Fibroblast of lung (primary cell): ENCODE measurements at regions not wholly inside any gene's neighbourhood (a gene's known extent, or its start where the extent isn't known, plus 50 kb on each side); places are given as distances from the start of the nearest gene placed in this dataset.

ENCODE experiments used
- DNase-seq, 2 donors: peaks; one replicate each; pipeline versions ENCODE4 v3.0.0 to v3.0.0-alpha.2; 2010; ENCODE audit warnings: low read depth in 2 of 2
- H2AFZ ChIP-seq: 2 replicates; pipeline ENCODE4 v1.5.1; 2012; ENCODE audit warnings: low read length, control low read depth, inconsistent platforms
- H3K27ac ChIP-seq: 2 replicates; pipeline ENCODE4 v1.5.1; 2011; ENCODE audit warnings: low read length, control low read depth; ENCODE audit not compliant: insufficient read depth
- H3K27me3 ChIP-seq: 2 replicates; pipeline ENCODE4 v1.5.1; 2011; ENCODE audit warnings: mild to moderate bottlenecking, low read length; ENCODE audit not compliant: control insufficient read depth, insufficient read depth
- H3K36me3 ChIP-seq: 2 replicates; pipeline ENCODE4 v1.5.1; 2011; ENCODE audit warnings: low read length; ENCODE audit not compliant: control insufficient read depth, insufficient read depth
- H3K4me1 ChIP-seq: 2 replicates; pipeline ENCODE4 v1.5.1; 2011; ENCODE audit warnings: low read length; ENCODE audit not compliant: control insufficient read depth, insufficient read depth; ENCODE audit errors: extremely low read depth
- H3K4me2 ChIP-seq: 2 replicates; pipeline ENCODE4 v1.5.1; 2011; ENCODE audit warnings: low read length, control low read depth; ENCODE audit not compliant: insufficient read depth; ENCODE audit errors: extremely low read depth
- H3K4me3 ChIP-seq, 4 experiments: fragments of 200-600 bp in 1 of 4; sonication (generic) in 1 of 4; replicated peaks in 1 of 4; 2 replicates each; pipeline ENCODE4 v1.5.1; 2011 to 2016; ENCODE audit warnings: low read length in 4 of 4, low read depth in 3 of 4, mild to moderate bottlenecking in 3 of 4, control low read depth in 2 of 4, inconsistent platforms in 1 of 4, mixed read lengths in 1 of 4; ENCODE audit not compliant: insufficient read depth in 1 of 4; ENCODE audit errors: control extremely low read depth in 1 of 4
- H3K79me2 ChIP-seq: 2 replicates; pipeline ENCODE4 v1.5.1; 2012; ENCODE audit warnings: mild to moderate bottlenecking, low read length, inconsistent platforms; ENCODE audit not compliant: control insufficient read depth, insufficient read depth
- H3K9ac ChIP-seq: 2 replicates; pipeline ENCODE4 v1.5.1; 2011; ENCODE audit warnings: mild to moderate bottlenecking, low read length, control low read depth; ENCODE audit not compliant: insufficient read depth
- H3K9me3 ChIP-seq: 2 replicates; pipeline ENCODE4 v1.5.1; 2012; ENCODE audit warnings: low read depth, low read length; ENCODE audit not compliant: control insufficient read depth, insufficient read depth
- H4K20me1 ChIP-seq: 2 replicates; pipeline ENCODE4 v1.5.1; 2011; ENCODE audit warnings: low read length; ENCODE audit not compliant: control insufficient read depth, insufficient read depth; ENCODE audit errors: extremely low read depth
- EZH2 ChIP-seq: IDR thresholded peaks from 2 replicates; pipeline ENCODE4 v1.5.1; 2012; ENCODE audit warnings: low read length, control low read depth, mild to moderate bottlenecking; ENCODE audit errors: missing control alignments
- TF ChIP-seq, protein P1 (sequence below), 2 donors: IDR thresholded peaks in 1 of 2; conservative IDR thresholded peaks in 1 of 2; 1 replicate in 1 of 2; 2 replicates in 1 of 2; pipeline ENCODE4 v1.5.1; 2011 to 2012; ENCODE audit warnings: low read length in 2 of 2, control low read depth in 1 of 2, inconsistent platforms in 1 of 2, low read depth in 1 of 2, mild to moderate bottlenecking in 1 of 2

DNA sequence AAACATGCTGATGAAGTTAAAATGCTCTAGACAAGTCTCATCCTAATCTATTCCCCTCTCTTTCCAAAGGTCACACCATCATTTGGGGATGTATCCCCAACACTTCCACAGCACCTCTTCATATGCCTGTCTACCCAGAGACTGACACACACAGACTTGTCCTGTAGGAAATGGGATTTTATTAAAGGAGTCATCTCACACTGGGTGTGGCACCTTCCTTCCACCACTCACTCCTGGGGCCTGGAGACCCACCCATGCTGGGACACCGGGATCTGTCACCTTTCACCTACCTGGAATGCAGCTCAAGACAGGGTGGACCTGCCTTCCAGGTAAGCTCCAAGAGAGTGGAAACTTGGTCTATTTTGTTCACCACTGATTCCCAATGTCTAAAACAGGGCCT is 99.4 kb upstream of the HAND1 start:
- Histone ChIP-seq H4K20me1 (no peaks in the 10 kb centered on the region), H2AFZ (no peak overlapping the region), H3K27me3 (peaks cover 14% of the 10 kb centered on the region), H3K4me1 (no peaks in the 10 kb centered on the region), H3K9ac (no peak overlapping the region), H3K4me3 (no peak overlapping the region), H3K36me3 (no peaks in the 10 kb centered on the region), H3K79me2 (no peaks in the 10 kb centered on the region), H3K4me2 (no peak overlapping the region), H3K27ac (no peak overlapping the region), H3K9me3 (no peaks in the 10 kb centered on the region)
- DNase-seq: no peak
- TF ChIP-seq, protein P1, sequence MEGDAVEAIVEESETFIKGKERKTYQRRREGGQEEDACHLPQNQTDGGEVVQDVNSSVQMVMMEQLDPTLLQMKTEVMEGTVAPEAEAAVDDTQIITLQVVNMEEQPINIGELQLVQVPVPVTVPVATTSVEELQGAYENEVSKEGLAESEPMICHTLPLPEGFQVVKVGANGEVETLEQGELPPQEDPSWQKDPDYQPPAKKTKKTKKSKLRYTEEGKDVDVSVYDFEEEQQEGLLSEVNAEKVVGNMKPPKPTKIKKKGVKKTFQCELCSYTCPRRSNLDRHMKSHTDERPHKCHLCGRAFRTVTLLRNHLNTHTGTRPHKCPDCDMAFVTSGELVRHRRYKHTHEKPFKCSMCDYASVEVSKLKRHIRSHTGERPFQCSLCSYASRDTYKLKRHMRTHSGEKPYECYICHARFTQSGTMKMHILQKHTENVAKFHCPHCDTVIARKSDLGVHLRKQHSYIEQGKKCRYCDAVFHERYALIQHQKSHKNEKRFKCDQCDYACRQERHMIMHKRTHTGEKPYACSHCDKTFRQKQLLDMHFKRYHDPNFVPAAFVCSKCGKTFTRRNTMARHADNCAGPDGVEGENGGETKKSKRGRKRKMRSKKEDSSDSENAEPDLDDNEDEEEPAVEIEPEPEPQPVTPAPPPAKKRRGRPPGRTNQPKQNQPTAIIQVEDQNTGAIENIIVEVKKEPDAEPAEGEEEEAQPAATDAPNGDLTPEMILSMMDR (conservative IDR thresholded peaks at IDR 0.05 in 1 of 2, IDR thresholded peaks at IDR 0.05 in 1 of 2; ENCODE audit: low read depth in 1 of 2, low read length in 2 of 2): no peak
- no peak for TF ChIP-seq EZH2

DNA sequence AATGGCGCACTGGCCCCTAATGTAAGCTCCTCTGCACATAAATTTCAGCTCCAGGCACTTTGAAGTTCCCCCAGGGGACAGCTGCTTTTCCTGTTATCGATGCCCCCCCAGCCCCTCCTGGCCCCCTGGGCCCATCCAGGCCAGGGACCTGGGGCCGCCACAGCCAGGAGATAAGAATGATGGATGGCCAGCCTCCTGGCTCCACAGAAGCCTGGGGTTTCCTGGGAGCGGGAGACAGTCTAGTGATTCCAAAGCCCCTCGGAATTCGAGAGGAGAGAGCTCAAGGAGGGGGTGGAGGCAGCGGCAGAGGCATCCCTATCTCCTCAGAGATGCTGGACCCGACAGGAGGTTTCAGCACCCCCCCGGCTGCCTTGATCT is 98.4 kb upstream of the HAND1 start:
- Histone ChIP-seq H3K9me3 (no peaks in the 10 kb centered on the region), H2AFZ (no peak overlapping the region), H4K20me1 (no peaks in the 10 kb centered on the region), H3K9ac (no peak overlapping the region), H3K27ac (no peak overlapping the region), H3K4me3 (no peak overlapping the region), H3K4me1 (no peaks in the 10 kb centered on the region), H3K27me3 (peaks cover 14% of the 10 kb centered on the region), H3K36me3 (no peaks in the 10 kb centered on the region), H3K79me2 (no peaks in the 10 kb centered on the region), H3K4me2 (no peak overlapping the region)
- no peak for DNase-seq
- TF ChIP-seq, protein P1 (conservative IDR thresholded peaks at IDR 0.05 in 1 of 2, IDR thresholded peaks at IDR 0.05 in 1 of 2; ENCODE audit: low read depth in 1 of 2, low read length in 2 of 2): no peak
- no peak for TF ChIP-seq EZH2

DNA sequence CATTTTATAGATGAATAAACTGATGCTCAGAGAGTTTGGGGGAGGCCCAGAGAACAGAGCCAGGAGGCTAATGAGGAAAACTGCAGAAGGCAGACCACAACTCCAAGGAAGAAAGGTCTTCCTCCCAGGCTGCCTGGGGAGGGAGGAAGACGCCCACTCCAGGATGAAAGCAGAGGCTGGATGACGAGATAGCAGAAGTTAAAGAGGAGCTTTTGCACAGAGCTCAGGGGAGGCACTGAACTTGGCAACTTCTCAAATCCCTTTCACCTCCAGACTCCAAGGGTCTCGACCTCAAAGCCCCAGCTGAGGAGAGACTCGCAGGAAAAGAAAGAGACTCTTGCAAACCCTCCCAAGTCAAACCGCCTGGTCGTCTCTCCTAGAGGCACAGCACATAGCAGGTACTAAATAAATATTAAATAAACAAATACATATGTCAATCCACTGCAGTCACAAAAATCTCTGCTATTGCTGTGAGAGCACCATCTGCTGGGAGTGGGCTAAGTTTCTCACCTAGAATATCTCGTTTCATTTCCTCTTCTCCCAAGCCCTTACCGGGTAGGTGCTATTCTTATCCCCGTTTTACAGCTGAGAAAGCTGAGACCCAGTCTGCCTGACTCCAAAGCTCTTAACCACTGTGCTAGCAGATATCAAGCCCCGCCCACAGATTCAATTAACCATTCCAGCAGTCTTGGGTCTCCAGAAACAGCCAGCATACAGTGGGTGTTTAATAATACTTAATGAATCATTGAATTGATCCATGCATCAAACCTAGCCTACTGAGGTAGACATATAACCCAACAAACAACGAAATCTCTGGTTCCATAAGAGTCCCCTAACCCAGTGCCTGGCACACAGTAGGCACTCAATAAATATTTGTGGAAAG is 97.8 kb upstream of the HAND1 start:
- peaks cover 14% of the 10 kb centered on the region for H3K27me3 ChIP-seq
- no peak overlapping the region for H3K9ac ChIP-seq
- H3K9me3 ChIP-seq: no peaks in the 10 kb centered on the region
- no peaks in the 10 kb centered on the region for H4K20me1 ChIP-seq
- H3K79me2 ChIP-seq: no peaks in the 10 kb centered on the region
- no peak overlapping the region for H3K4me2 ChIP-seq
- no peak overlapping the region for H2AFZ ChIP-seq
- no peak overlapping the region for H3K4me3 ChIP-seq
- H3K4me1 ChIP-seq: no peaks in the 10 kb centered on the region
- DNase-seq: no peak
- no peak for TF ChIP-seq EZH2
- TF ChIP-seq, protein P1 (conservative IDR thresholded peaks at IDR 0.05 in 1 of 2, IDR thresholded peaks at IDR 0.05 in 1 of 2; ENCODE audit: low read depth in 1 of 2, low read length in 2 of 2): no peak
- no peaks in the 10 kb centered on the region for H3K36me3 ChIP-seq
- no peak overlapping the region for H3K27ac ChIP-seq
